ENCODE measurements at regions not wholly inside any gene's neighbourhood (a gene's known extent, or its start where the extent isn't known, plus 50 kb on each side); places are given as distances from the start of the nearest gene placed in this dataset.

GRCh38 chr5:87949676-87950631 lies 318.7 kb downstream of the TMEM161B start:
- no peak for DNase-seq

GRCh38 chr5:87948486-87948885 lies 320.2 kb downstream of the TMEM161B start:
- no peak for DNase-seq

DNA sequence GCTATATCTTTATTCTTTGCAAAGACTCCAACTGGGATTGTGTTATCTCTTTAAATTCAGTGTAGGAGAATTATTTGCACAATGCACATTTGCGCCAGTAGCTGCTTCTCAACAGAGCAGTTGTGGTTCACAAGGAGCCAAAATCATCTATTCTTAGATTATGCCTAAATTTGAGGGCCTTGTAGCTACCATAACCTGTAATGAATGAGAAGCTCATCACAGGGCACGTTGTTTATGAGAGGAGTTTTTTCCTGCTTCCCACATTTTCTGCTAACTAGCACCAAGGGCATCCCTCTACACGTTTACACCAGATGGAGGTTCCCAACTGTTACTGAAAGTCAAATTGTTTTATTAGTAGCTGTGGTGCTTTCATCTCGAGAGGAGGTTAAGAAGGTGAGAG lies 322.4 kb downstream of the TMEM161B start:
- no peak for DNase-seq

GRCh38 chr5:87945286-87945650 lies 323.4 kb downstream of the TMEM161B start:
- no peak for DNase-seq

GRCh38 chr5:87944553-87945285 lies 323.9 kb downstream of the TMEM161B start:
- no peak for DNase-seq

DNA sequence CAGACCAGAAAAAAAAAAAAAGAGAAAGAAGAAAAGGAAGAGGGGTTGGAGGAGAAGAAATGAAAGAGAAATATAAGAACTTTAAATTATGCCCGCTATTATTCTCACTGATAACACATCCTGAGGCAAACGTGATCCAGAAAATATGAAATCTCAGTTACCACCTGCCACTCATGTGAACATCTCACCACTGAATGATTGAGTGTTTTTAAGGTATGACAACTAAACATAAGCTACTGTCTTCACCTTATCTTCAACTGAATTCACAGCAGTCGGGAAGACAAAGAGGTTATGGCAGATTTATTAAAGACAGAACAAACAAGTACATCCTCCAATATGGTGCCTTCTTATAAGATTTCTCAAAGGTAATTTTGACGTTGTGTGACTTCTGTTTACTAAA lies 327.9 kb downstream of the TMEM161B start:
- DNase-seq: no peak

GRCh38 chr5:87936667-87937066 lies 332.0 kb downstream of the TMEM161B start:
- no peak for DNase-seq

- DNase-seq: no peak
These were observed 344.2 kb downstream of the TMEM161B start for GRCh38 chr5:87924436-87924835.

- DNase-seq: no peak
These were observed 352.3 kb downstream of the TMEM161B start for GRCh38 chr5:87916320-87916719.

DNA sequence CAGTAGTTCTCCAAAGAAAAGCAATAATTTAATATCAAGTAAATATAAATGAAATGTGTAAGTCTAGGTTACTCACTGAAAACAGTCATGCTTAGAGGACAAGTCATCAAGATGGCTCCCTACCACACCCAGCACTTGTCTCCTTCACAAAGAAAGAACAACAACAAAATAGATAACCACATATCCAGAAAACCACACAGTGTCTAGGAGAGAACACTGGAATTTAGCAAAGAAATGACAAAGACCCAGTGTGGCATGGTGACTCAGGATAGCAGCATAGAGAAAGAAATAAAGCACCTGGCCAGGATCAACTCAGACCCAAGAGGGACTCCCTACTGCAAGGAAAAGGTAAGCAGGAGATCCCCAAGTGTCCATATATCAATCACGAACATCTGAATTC lies 356.2 kb downstream of the TMEM161B start:
- DNase-seq: no peak

DNA sequence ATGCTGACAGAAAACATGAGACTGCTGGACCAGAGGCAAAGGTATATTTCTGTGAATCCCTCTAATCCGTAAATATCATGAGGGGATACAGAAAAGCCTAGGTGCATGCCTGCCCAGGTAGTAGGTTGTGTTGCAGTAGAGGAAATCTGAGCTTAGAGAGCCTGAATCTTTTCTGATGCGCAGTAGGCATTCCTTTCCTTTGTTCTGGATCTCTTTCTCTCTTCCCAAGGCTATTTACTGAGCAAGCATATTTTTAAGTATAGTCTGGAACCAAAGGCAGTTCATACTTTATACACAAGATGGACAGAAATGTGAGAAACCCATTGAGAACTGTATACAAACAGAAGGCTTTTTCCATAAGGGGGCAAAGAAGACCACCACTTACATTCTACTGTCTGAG lies 359.3 kb downstream of the TMEM161B start:
- no peak for DNase-seq

DNA sequence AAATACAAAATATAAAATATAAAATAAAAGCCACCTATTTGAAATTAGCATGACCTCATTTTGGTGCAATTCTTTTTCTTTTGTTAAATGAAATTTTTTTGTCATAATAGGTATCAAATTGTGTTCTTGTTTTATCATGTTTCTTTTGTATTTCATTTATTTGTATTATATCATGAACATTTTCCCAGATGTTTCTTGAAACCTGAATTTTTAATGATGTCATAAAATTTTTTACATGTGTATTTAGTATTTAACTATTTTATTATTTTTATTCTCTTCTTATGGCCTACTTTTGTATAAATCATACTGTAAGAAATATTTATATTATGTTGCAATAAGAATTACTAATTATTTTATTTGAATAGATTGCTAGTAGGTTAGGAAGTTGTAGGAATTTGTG lies 361.7 kb downstream of the TMEM161B start:
- no peak for DNase-seq

DNA sequence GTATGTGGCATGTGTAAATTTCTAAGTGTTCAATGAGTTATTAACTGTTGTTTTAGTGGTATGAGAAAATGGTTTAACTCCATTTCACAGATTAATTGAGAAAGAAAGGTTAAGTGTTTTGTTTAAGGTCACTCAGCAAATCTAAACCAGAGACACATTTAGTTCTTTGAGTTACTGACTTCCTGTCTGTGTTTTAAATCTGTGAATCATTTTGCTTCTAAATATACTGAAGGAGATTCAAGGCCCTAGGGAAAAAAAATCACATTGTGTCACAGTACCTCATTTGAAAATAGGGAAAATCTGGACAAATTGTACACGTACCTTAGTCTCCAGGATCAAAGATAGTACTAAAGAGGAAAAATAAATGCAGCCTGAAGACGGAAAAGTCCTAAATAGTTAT lies 368.2 kb downstream of the TMEM161B start:
- no peak for DNase-seq

DNA sequence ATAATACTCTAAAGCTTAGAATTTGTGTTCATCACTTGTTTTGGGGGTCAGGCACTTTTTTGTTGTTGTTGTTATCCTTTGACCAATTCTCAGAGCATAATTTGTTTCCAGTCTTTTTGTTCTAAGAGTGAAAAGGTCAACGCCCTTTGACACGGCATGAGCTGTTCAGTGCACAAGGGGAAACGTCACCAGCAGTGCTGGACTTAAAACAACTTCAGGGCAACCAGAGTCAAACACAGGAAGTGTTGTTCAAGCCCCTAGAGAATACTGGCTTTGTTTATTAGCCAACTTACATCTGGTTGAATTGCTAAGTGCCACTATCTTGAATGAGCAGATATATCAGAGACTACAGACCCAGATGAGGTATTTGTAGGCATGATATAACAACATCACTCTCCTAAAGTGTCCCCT lies 368.9 kb downstream of the TMEM161B start:
- DNase-seq: no peak

DNA sequence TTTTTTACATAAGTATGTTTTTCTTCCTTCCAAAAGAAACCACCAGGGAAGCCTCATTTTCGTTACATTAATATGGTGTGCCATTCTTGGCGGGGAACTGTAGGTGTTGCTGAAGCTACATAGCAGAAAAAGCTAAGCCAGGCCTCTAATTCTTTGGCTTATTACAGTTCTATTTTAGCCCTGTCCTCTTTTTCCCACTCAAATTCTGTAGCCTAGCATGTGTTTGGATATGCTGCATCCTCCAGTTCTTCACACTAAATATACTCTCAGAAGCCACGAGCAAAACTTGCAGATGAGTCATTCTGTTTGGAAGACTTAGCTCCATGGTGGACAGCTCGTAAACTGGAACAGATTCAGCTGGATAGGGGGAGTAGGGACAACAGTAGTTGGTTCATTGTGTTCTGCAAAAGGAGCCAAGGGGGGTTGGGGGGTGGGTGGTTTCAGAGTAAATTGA lies 369.4 kb downstream of the TMEM161B start:
- DNase-seq: no peak

- no peak for DNase-seq
These were observed 370.1 kb downstream of the TMEM161B start for GRCh38 chr5:87898574-87898973.

DNA sequence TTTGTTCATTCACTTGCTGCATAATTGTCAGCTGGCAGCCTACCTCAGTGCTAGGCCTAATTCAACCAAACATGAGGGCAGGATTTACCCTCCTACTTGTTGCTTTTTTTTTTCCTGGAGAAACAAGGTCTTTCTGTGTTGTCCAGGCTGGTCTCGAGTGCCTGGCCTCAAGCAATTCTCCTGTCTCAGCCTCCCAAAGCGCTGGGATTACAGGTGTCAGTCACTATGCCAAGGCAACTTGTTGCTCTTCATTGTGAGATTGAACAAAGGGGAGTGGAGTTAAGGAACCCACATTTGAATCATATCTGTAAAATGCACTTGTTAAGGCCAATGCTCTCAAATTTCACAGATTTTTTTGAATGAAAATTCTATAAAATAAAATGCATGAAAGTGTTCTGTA lies 380.5 kb downstream of the TMEM161B start:
- no peak for DNase-seq

GRCh38 chr5:87887247-87887646 lies 381.4 kb downstream of the TMEM161B start:
- DNase-seq: no peak

DNA sequence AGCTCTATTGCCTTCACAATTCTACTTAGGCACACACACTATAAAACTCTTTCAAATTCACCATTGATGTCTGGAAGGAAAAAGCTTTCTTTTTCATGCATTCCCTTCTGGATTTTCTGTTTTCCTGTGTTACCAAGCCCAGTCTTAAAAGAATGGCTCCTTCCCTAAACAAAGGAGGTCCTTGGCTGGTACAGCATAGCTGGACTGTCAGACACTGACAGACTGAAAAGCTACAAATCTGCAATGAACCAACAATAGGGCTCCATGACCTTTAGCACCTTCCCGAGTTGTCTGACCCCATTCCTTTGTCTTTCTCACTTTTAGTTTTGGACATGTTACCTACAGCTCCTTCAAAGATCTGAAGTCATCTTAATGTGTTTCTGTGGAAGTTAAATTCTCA lies 382.5 kb downstream of the TMEM161B start:
- DNase-seq: no peak

GRCh38 chr5:87885758-87886157 lies 382.9 kb downstream of the TMEM161B start:
- no peak for DNase-seq

- DNase-seq: no peak
These were observed 391.1 kb downstream of the TMEM161B start for GRCh38 chr5:87877495-87877894.

DNA sequence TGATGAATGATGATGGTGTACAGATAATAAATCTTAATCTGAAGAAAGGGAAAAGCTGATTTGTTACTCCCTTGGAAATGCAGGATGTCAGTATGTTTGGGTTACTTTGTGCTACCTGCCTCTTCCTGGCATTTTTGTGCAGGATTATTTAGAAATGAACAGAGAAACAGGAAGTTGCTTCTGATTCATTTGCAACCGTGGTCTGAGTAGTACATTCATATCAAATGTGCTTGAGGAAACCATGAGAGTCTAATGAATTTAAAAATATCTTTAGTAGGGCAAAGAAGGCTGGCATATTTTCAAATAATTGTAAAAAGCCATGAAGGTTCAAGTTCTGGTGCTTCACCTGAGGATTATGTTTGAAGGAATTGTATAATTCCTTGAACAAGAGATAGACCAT lies 391.6 kb downstream of the TMEM161B start:
- DNase-seq: no peak

DNA sequence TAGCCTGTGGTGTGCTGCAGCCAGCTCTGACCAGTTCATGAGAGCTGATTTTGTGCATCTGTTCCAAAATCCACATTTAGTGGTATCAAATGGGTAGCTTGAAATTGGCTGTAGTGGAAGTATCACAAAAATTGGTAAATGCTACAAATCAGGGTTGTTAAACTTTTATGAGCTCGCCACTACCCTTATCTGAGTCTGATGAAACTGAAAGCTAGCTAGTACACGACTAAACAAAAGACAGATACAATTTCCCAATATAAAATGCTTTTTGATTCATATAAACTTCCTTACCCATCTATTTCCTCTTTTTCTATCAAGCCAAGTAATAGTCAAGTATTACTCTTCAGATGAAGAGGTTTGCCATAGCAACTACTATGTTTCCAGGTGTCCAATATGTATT lies 392.0 kb downstream of the TMEM161B start:
- no peak for DNase-seq

- DNase-seq: no peak
These were observed 395.7 kb downstream of the TMEM161B start for GRCh38 chr5:87872986-87873385.
